IMR-90 (cell line): ENCODE measurements at regions not wholly inside any gene's neighbourhood (a gene's known extent, or its start where the extent isn't known, plus 50 kb on each side); places are given as distances from the start of the nearest gene placed in this dataset.
"Not testable (repeated sequence)": the region's sequence is repeated elsewhere in the genome, so short reads cannot be mapped to it uniquely, and the experiment has no call there.

Source experiments
- CEBPB ChIP-seq: IDR thresholded peaks from 2 replicates; pipeline ENCODE4 v1.6.1; 2012; ENCODE audit warnings: low read depth, low read length, improper control_type of control experiment
- CTCF ChIP-seq: conservative IDR thresholded peaks from 2 replicates; pipeline ENCODE4 v1.5.1; 2012; ENCODE audit warnings: mild to moderate bottlenecking, low read depth, low read length, improper control_type of control experiment
- POLR2A ChIP-seq: IDR thresholded peaks from 2 replicates; pipeline ENCODE4 v1.6.1; 2012; ENCODE audit warnings: mild to moderate bottlenecking, low read depth, low read length
- RCOR1 ChIP-seq: IDR thresholded peaks from 2 replicates; pipeline ENCODE4 v1.6.1; 2012; ENCODE audit warnings: mild to moderate bottlenecking, low read length, improper control_type of control experiment; ENCODE audit not compliant: insufficient replicate concordance
- RFX5 ChIP-seq: IDR thresholded peaks from 2 replicates; pipeline ENCODE4 v1.8.0; 2012; ENCODE audit warnings: low read depth, mild to moderate bottlenecking, low read length, moderate library complexity

DNA sequence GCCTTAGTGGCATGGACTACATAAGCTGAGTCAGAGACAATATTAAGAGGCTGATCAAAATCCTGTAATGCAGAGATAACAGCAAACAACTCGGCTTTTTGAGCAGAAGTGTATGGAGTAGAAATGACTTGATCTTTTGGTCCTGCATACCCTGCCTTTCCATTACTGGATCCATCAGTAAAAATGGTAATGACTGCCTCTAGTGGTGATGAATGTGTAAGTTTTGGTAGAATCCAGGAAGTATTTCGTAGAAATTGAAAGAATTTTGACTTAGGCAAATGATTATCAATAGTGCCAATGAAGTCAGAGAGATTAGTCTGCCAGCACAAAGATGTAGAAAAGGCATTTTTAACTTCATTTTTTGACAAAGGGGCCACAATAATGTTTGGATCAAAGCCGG is 146.4 kb upstream of the API5 start:
- TF ChIP-seq CTCF: 0 out of 2 replicates have a peak, but pooled peaks have one; percentile 3
- not testable (repeated sequence) for TF ChIP-seq CEBPB, POLR2A, RCOR1, RFX5
